NB4 (cell line): ENCODE measurements at regions not wholly inside any gene's neighbourhood (a gene's known extent, or its start where the extent isn't known, plus 50 kb on each side); places are given as distances from the start of the nearest gene placed in this dataset.

ENCODE experiments used
- DNase-seq: peaks from one replicate; pipeline ENCODE4 v3.0.0; 2010; ENCODE audit warnings: low read depth
- H3K4me3 ChIP-seq: one replicate; pipeline ENCODE4 v1.5.1; 2011; ENCODE audit warnings: mild to moderate bottlenecking, low read depth, low read length, moderate library complexity
- CTCF ChIP-seq: IDR thresholded peaks from one replicate; pipeline ENCODE4 v1.5.1; 2012; ENCODE audit warnings: low read depth, low read length
- MAX ChIP-seq: IDR thresholded peaks from 2 replicates; pipeline ENCODE4 v1.6.1; 2011; ENCODE audit warnings: low read depth, low read length
- MYC ChIP-seq: IDR thresholded peaks from 2 replicates; pipeline ENCODE4 v1.6.1; 2011; ENCODE audit warnings: low read depth, low read length
- POLR2A ChIP-seq: IDR thresholded peaks from 2 replicates; pipeline ENCODE4 v1.6.1; 2011; ENCODE audit warnings: mild to moderate bottlenecking; ENCODE audit not compliant: insufficient read length; ENCODE audit errors: extremely low read depth

GRCh38 chrX:69110116-69110530 is 55.1 kb downstream of the PJA1 start:
- H3K4me3 ChIP-seq: no peak overlapping the region
- no peak for TF ChIP-seq MYC
- TF ChIP-seq CTCF: no peak
- no peak for TF ChIP-seq MAX
- no peak for TF ChIP-seq POLR2A
- no peak for DNase-seq

- TF ChIP-seq CTCF (no peak), MAX (no peak), POLR2A (no peak), MYC (no peak)
- H3K4me3 ChIP-seq: no peak overlapping the region
- DNase-seq: no peak
Observed at GRCh38 chrX:69109706-69110105, 55.5 kb downstream of the PJA1 start.

- DNase-seq: no peak
- TF ChIP-seq MAX (no peak), MYC (no peak), CTCF (no peak), POLR2A (no peak)
- H3K4me3 ChIP-seq: no peak overlapping the region
Observed at GRCh38 chrX:69109036-69109663, 56.1 kb downstream of the PJA1 start.

- TF ChIP-seq MYC (no peak), POLR2A (no peak), CTCF (no peak), MAX (no peak)
- no peak overlapping the region for H3K4me3 ChIP-seq
- DNase-seq: no peak
Observed at GRCh38 chrX:69107747-69108401, 57.4 kb downstream of the PJA1 start.

GRCh38 chrX:69107231-69107739 is 58.0 kb downstream of the PJA1 start:
- DNase-seq: no peak
- no peak for TF ChIP-seq POLR2A
- TF ChIP-seq MAX: no peak
- TF ChIP-seq MYC: no peak
- no peak for TF ChIP-seq CTCF
- H3K4me3 ChIP-seq: no peak overlapping the region
